Lung (tissue), 11 donors: ENCODE measurements at regions not wholly inside any gene's neighbourhood (a gene's known extent, or its start where the extent isn't known, plus 50 kb on each side); places are given as distances from the start of the nearest gene placed in this dataset.

Source experiments
- ATAC-seq: fragments of 200-7000 bp; cut with Tn5 transposase; one replicate; pipeline ENCODE4 v1.9.1; 2020; ENCODE audit warnings: moderate number of reproducible peaks; ENCODE audit not compliant: insufficient read depth, low FRiP score
- DNase-seq, 3 donors: peaks; one replicate each; pipeline ENCODE4 v3.0.0-alpha.2; 2013 to 2017
- H3K27ac ChIP-seq, 2 donors: one replicate each; pipeline ENCODE4 v1.5.1; 2013; ENCODE audit warnings: mild to moderate bottlenecking in 2 of 2, moderate library complexity in 2 of 2, control low read depth in 1 of 2, inconsistent platforms in 1 of 2, low read depth in 1 of 2, low read length in 1 of 2
- H3K27me3 ChIP-seq, 3 donors: one replicate each; pipeline ENCODE4 v1.5.1; 2013; ENCODE audit warnings: low read length in 2 of 3; ENCODE audit not compliant: control insufficient read depth in 3 of 3, insufficient read depth in 3 of 3
- H3K36me3 ChIP-seq, 4 donors: one replicate each; pipeline ENCODE4 v1.5.1; 2013; ENCODE audit warnings: low read length in 4 of 4, mild to moderate bottlenecking in 1 of 4, moderate library complexity in 1 of 4; ENCODE audit not compliant: control insufficient read depth in 4 of 4, insufficient read depth in 4 of 4
- H3K4me1 ChIP-seq, 5 donors: one replicate each; pipeline ENCODE4 v1.5.1; 2013; ENCODE audit warnings: low read length in 5 of 5, mild to moderate bottlenecking in 2 of 5, moderate library complexity in 1 of 5; ENCODE audit not compliant: control insufficient read depth in 5 of 5, insufficient read depth in 5 of 5
- H3K4me3 ChIP-seq: one replicate; pipeline ENCODE4 v1.5.1; 2013; ENCODE audit warnings: mild to moderate bottlenecking, control low read depth, moderate library complexity
- H3K9ac ChIP-seq, 2 donors: one replicate each; pipeline ENCODE4 v1.5.1; 2013; ENCODE audit warnings: low read length in 2 of 2, control low read depth in 1 of 2; ENCODE audit not compliant: insufficient read depth in 1 of 2
- H3K9me3 ChIP-seq, 4 donors: one replicate each; pipeline ENCODE4 v1.5.1; 2013; ENCODE audit warnings: low read length in 3 of 4, mild to moderate bottlenecking in 1 of 4, moderate library complexity in 1 of 4; ENCODE audit not compliant: control insufficient read depth in 4 of 4, insufficient read depth in 3 of 4
- CTCF ChIP-seq: IDR thresholded peaks from 2 replicates; pipeline ENCODE4 v1.5.1; 2012; ENCODE audit warnings: mild to moderate bottlenecking; ENCODE audit errors: control extremely low read depth, extremely low read depth
- WGBS, 2 donors: extraction: QIAGEN DNeasy Blood & Tissue Kit; methylation state at CpG; one replicate each; pipeline ENCODE4 v1.1.7; 2013; 5-methylcytosine and 5-hydroxymethylcytosine counted together
- donor health status: control.
- donor health status: control.
- donor health status: Bipolar disorder and iron deficiency.
- donor health status: healthy.
- donor health status: DM: yes; HTN: yes; CAD: no.

- no peak overlapping the region for H3K27ac ChIP-seq
- H3K36me3 ChIP-seq, result no peaks in the 10 kb centered on the region
- TF ChIP-seq CTCF, result no peak
- no peak for ATAC-seq
- H3K4me1 ChIP-seq, result no peaks in the 10 kb centered on the region
- WGBS, 2 donors, result 69 to 76% methylated on average over 6 of the region's 6 CpGs
- no peak for DNase-seq
- H3K9ac ChIP-seq, result no peak overlapping the region
- peaks cover 0 to 3% (median 0%) of the 10 kb centered on the region in 3 donors for H3K27me3 ChIP-seq
- no peak overlapping the region for H3K4me3 ChIP-seq
- no peaks in the 10 kb centered on the region for H3K9me3 ChIP-seq
These were observed 241.9 kb downstream of the IRX2 start for GRCh38 chr5:2509527-2509926.

DNA sequence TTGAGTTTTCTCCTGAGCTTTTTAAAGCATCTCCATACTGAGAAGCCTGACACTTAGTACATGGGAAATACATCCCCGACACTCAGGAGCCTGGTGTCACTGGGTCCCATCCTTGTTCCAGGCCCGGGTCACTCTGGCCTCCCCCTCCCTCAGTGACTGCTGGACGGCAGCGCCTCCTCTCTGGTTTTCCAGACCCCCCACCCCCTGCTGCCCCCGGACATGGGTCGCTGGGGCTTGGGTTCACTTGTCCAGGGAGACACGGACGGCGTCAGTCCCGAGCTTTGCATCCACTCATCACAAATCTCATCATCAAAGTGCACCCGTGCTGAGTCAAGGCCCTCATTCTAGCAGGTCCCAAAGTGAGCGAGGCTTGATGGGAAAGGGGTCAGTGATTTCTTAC lies 243.0 kb downstream of the IRX2 start:
- 84 to 89% methylated on average over 12 of the region's 12 CpGs for WGBS, 2 donors
- no peak for DNase-seq

DNA sequence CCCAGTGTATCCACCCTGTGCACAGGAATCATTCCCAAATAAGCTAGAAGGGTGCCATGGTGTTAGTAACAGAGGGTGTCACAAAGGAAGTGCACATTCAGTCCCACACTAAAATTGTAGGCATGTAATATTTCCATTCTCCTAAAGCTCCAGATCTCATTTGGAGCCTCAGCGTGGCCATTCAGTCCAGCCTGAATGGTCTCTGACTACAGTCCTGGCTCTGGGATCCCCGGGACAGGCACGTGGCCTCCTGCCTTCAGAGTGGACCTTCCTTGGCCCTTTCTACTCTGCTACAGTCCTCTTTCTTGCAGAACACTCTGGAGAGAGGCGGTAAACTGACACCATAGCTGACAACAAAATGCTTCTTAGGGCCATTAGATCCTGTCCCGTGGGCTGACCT lies 243.9 kb downstream of the IRX2 start:
- no peak for TF ChIP-seq CTCF
- Histone ChIP-seq H3K9me3 (peaks cover 0 to 6% (median 0%) of the 10 kb centered on the region in 4 donors), H3K36me3 (no peaks in the 10 kb centered on the region), H3K4me3 (no peak overlapping the region), H3K27me3 (peaks cover 0 to 3% (median 0%) of the 10 kb centered on the region in 3 donors), H3K9ac (no peak overlapping the region), H3K27ac (no peak overlapping the region), H3K4me1 (no peaks in the 10 kb centered on the region)
- 76 to 78% methylated on average over 5 of the region's 5 CpGs for WGBS, 2 donors
- ATAC-seq, result no peak
- DNase-seq, result no peak

More for the DNA sequence above, 243.0 kb downstream of the IRX2 start:
- peaks cover 0 to 3% (median 0%) of the 10 kb centered on the region in 4 donors for H3K9me3 ChIP-seq
- ATAC-seq, result no peak
- H3K27ac ChIP-seq, result no peak overlapping the region
- H3K9ac ChIP-seq, result no peak overlapping the region
- no peak overlapping the region for H3K4me3 ChIP-seq
- peaks cover 0 to 3% (median 0%) of the 10 kb centered on the region in 3 donors for H3K27me3 ChIP-seq
- H3K36me3 ChIP-seq, result no peaks in the 10 kb centered on the region
- TF ChIP-seq CTCF, result no peak
- no peaks in the 10 kb centered on the region for H3K4me1 ChIP-seq

DNA sequence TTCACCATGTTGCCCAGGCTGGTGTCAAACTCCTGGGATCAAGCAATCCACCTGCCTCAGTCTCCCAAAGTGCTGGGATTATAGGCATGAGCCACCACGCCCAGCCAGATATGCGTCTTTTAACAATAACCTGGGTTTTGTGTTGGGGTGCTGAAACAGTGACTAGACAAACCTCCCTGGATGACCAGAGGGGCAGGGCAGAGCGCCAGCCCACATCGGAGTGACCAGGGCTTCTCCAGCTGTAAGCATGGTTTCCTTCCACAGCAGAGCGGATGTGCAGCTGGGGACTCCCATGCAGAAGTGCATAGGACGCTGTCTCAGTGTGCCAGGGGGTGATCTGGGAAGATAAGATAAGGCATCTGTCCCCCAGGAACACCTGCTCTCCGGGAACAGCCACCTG lies 244.9 kb downstream of the IRX2 start:
- no peak for DNase-seq
- Histone ChIP-seq H3K27ac (no peak overlapping the region), H3K27me3 (peaks cover 0 to 5% (median 0%) of the 10 kb centered on the region in 3 donors), H3K36me3 (no peaks in the 10 kb centered on the region), H3K4me1 (no peaks in the 10 kb centered on the region), H3K4me3 (no peak overlapping the region), H3K9me3 (peaks cover 0 to 6% (median 0%) of the 10 kb centered on the region in 4 donors), H3K9ac (no peak overlapping the region)
- no peak for ATAC-seq
- TF ChIP-seq CTCF, result no peak
- WGBS, 2 donors, result 77 to 80% methylated on average over 7 of the region's 7 CpGs
